Muscle of back (tissue), 3 donors: ENCODE measurements at regions not wholly inside any gene's neighbourhood (a gene's known extent, or its start where the extent isn't known, plus 50 kb on each side); places are given as distances from the start of the nearest gene placed in this dataset.
"Not testable (repeated sequence)": the region's sequence is repeated elsewhere in the genome, so short reads cannot be mapped to it uniquely, and the experiment has no call there.

Experiments
- DNase-seq, 3 donors: peaks; one replicate each; pipeline versions ENCODE4 v3.0.0 to v3.0.0-alpha.2; 2013

DNA sequence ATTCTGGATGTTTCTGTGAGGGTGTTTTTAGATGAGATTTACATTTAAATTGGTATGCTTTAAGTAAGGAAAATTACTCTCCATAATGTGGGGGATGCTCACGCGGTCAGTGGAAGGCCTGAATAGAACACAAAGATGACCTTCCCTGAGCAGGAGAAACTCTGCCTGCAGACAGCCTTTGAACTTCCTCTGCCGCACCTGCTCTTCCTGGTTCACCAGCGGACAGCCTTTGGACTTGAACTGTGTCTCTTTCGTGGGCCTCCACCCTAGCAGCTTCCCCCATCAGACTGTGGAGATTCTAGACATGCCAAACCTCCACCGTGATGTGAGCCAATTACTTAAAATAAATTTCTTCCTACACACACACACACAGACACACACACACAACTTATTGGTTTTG, 210.7 kb downstream of the EFCAB11 start:
- DNase-seq, result no peak

DNA sequence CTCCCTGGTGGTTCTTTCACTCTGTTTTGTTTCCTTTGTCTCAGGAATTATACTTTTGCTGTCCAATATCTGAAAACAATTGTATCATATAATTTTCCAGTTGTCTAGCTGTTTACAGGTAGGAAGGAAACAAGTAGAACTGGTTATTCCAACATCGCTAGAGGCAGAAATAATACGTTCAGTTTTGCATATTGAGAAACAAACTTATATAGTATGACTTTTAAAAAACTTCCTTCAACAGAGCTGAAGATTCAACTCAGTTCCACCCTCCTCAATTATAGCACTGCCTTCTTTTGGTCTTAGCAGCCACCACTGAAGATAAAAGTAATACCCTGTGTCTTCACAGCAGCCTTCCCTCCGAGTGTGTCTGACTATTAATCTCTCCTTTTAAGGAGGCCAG, 214.3 kb downstream of the EFCAB11 start:
- no peak for DNase-seq

DNA sequence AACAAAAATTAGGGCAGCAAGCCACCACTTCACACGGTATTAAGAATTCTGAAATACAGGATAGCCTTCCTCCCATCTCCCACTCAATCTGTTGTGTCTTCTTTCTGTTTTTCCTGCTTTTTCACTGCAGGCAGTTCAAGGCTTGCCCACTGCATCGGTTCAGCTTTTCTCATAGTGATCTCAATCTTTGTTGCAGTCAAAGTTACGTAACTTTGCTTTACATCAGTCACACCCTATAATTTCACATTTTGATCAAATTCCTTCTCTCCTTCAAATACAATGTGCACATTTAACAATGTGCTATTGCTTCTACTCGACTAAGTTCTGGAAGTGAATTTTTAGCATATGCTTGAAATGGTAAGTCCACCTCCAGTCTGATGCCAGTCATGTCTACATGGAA, 217.6 kb downstream of the EFCAB11 start:
- DNase-seq, result no peak

DNA sequence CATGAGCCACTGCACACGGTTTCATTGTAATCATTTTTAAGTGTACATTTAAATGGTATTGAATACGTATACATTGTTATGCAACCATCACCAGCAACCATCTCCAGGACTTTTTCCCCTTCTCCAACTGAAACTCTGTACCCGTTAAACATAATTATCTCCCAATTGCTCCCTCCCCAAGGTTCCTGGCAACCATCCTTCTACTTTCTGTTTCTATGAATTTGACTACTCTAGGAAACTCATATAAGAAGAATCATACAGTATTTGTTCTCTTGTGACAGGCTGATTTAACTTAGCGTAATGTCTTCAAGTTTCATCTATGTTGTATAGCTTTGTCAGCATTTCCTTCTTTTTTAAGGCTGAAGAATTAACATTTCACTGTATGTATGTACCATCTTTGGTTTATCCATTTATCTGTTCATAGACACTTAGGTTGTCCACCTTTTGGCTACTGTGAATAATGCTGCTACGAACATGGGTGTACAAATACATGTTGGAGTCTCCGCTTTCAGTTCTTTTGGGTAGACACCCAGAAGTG, 223.1 kb downstream of the EFCAB11 start:
- no peak for DNase-seq

DNA sequence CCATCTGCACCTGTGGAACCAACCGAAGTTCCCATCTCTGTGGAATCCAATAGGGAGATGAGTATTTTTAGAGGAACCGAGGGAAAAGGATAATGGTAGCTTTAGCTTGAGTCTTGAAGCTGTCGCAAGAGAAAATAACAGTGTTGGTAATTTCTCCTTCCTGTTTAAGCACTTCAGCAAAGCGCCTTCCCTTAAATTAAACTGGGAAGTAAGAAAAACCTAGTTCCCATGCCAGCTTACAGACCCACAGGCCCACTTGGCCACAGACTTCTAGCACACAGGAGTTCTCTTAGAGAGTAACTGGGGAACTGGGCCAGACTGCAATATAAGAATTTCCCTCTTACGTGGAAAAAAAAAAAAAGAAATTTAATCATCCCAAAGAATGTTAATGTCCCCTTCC, 223.8 kb downstream of the EFCAB11 start:
- no peak for DNase-seq

DNA sequence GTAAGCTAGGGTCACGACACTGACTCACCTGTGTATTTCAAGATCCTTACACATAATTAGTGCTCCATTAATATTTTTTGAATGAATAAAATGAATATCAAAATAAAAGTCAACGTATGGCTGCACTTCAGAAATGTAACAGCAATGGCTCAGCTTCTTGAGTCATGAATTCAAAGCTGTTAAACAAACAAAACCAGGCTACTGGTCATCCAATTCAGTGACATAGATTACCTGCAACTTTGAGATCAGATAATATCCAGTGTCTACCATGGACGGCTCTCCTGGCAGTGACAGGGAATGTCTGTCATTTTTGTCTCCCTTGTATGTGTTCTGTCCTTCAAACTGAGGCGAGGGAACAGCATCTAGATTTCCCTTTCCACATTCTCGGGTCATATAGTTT, 225.6 kb downstream of the EFCAB11 start:
- no peak for DNase-seq

DNA sequence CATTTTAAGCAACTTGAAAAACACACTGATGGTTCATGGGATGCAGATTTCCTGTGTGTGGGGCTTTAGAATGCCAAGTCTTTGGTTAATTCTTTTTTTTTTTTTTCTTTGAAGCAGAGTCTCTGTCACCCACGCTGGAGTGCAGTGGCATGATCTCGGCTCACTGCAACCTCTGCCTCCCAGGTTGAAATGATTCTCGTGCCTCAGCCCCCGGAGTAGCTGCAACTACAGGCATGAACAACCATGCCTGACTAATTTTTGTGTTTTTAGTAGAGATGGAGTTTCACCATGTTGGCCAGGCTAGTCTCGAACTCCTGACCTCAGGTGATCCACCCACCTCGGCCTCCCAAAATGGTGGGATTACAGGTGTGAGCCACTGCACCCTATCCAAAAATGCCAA, 228.3 kb downstream of the EFCAB11 start:
- not testable (repeated sequence) for DNase-seq

DNA sequence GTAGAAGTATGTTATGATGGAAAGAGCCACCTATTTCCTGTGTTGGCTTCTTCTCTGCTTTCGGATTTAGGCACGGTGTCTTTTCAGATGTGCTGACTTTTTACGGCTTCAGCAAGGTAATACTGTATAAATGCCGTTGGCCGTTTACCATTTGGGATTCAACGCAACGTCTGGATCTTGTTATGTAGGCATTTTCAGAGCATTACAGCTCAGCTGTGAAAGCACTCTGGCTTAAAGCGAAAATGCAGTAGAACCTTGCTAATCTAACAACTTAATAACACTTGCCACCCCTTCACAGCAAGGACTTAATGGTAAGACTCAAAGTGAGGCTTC, 229.9 kb downstream of the EFCAB11 start:
- DNase-seq, result peak in 2 of 3 donors; percentile 57 to 77

DNA sequence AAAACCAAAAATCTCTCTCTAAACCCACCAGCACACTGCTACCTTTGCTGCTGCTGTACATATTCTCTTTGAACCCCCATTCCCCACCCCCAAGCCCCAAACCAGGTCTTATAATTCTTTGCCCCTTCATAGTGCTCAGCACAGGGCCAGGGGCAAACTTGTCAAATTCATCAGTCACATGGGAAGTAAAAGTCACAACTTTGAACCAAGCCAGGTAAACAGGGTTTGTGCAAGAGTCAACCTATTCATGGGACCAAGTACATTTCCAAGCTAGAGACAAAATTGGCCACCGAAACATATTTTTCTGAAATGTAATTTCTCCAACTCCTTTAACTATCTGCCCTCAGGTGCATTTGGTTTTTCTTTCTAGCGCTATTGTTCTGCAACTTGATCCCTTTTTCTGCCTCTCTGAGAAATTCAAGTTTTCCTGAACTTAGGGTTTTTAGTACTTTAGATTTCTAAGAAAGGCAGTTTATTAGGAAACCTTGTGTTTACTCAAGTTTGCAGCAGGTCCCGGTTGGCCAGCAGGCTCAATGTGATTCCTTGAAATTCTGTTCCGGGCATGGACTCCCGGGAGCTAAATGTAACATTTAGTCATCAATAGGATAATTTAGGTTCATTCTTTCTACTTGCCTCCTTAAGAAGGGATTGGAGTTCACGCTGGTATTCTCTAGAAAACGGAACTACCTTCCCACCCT, 230.5 kb downstream of the EFCAB11 start:
- no peak for DNase-seq

DNA sequence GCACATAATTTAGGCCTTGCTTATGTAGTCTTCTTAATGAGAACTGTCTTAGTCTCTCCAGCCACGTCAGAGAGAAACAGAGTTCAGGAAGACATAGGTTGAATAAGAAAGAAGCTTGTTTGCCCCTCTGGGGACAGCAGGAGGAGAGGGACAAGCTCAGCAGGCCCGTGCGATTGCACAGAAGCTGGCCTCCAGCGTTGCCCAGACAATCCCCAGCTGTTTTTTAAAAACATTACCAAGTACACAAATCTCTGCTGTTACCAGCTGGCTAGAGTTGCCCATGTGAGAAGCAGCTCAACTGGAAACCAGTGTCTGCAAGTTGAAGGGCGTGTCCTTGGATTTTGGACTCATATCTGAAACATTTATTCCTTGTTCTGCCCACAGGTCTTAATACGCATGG, 232.6 kb downstream of the EFCAB11 start:
- peak in 1 of 3 donors; percentile 45 for DNase-seq

DNA sequence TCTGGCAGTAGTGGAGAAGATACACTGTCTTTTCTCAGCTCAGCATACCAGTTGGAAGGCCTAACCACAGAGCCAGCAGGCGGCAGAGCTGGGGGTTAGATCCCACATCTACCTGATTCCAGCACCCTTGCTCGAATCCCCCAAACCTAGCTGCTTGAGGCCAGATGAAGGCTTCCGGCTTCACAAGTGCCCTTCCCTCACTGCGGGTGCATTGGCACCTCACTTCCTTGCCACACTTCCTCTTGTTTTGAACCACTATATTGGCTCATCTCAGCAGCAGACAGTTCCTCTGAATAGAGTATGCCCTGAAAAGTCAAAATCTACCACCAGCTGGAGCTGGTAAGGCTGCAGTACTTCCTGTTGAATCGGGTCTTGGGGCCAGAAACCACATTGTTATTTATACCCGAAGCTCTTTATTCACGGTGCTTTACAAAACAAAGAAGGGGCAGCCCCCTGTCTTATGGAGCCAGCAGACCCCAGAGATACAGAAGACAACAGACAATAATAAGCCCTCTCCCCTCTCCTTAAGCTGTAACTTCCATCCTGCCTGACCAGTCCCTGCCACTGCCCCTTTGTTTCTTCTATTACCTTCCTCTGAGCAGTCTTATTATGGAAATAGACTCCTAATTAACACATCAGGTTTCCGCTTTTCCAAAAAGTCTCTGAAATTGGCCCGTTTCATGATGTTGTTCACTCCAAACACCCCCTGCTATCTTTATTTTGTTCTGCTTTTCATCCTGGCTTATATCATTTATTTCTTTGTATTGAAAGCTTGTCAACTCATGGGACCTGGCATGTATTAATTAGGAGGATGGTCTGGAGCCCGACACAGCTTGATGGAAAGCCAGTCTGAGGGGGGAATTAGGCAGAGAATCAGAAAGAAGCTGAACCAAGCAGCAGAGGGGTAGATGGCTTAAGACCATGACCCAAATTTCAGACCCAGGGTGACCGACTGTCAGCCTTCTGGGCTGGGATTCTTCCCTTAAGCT, 233.5 kb downstream of the EFCAB11 start:
- DNase-seq, result peak in 1 of 3 donors; percentile 49

DNA sequence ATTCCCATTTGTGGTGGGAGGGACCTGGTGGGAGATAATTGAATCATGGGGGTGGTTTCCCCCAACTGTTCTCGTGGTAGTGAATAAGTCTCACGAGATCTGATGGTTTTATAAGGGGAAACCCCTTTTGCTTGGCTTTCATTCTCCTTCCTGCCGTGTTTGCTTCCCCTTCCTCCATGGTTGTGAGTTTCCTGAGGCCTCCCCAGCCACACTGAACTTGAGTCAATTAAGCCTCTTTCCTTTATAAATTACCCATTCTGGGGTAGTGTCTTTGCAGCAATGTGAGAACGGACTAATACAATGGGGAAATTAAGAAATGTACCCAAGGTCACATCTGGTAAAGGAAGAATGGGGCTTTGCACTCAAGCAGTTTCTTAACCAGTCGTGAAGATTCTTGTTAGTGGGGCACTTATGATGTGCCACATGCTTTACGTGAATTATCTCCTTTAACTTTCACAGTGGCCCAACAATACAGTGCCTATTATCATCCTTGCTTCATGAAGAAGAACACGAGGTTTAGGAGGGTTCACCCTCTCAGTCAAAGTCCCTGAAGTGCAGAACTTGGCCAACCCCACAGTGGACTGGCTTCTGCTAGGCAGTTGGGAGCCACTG, 234.3 kb downstream of the EFCAB11 start:
- DNase-seq, result no peak

DNA sequence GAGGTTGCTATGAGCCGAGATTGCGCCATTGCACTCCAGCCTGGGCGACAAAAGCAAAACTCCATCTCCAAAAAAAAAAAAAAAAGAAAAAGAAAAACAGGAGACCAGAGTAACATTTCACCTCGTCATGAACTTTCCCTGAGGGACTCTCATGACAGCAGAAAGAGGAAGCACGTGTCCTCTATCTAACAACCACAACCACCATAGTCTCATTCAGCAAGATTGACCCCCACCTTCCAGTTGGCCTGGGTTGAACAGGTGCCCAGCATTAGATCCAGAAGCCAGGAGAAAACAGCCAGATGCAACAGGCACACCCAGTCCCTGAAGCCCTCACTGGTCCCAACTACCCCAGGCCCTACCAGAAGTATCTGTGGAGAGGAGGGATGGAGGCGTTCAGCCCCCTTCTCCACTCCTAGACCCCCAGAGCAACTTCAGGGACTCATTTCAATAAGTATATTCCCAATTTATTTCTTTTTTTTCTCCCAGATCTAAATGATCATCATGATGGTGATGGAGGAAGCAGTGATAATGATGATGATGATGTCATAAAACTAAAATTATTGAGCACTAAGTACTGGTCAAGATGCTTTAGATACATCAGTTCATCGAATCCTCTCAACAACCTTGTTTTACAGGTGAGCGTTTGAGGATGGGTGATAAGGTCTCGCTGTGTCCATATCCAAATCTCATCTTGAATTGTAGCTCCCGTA, 235.0 kb downstream of the EFCAB11 start:
- no peak for DNase-seq

DNA sequence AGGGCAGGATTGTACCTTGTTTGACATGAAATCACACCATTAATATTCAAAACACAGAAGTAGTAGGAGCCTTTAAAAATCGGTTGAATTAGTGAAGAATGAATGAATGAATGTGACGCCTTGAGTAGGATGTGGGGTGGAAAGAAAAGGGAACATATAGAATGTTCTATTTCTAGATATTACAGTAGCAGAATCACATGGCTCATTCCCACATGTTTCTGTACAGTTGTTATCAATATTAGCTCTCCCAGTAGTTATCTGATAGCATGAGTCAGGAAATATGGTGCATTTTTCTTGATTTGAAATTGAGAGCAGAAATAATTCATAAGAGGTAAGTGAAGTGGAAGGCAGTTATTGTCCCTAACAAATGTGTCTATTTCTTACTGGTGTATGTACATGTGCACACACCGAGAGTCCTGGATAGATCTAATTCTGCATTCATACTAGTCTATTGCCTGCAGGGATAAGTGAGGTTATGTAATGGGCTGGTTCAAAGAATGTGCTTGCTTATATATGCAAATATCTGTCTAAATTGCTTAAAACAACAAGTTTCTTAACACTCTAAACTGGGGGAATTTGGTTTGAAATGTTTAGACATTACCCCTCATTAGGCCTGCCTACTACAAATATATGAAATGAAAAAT, 245.4 kb downstream of the EFCAB11 start:
- no peak for DNase-seq

DNA sequence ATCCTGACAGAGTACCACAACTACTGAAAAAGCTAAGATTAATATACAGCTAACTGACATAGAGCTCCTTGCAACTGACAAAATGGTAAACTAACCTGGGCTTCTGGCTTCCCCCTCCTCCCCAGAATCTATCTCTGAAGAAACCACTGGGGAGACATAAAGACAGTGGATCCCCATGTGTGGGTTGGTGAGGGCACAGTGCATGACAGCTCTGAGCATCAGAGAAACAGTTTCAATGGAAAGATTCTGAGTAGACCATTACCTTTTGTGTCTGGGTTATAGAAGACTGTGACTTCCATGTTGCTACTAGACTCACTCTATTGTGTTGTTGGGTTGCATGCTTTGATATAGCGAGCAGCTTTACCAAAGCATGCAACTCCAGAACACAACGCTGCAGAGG, 247.4 kb downstream of the EFCAB11 start:
- DNase-seq, result no peak

DNA sequence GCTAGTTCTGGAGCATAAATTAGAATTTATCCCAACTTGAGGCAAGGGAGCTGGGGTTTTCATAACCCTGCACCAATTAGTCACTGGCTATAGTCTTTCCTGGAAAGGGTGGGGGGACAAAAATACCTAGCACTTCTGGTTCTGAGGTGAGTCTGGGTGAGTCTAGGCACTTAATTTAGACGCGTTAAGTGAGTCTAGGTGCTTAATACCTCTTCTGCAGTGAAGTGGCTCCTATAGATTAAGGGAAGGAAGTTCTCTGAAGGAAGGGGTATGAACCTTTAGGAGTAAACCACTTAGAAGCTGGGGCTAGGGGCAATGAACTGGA, 251.7 kb downstream of the EFCAB11 start:
- no peak for DNase-seq

DNA sequence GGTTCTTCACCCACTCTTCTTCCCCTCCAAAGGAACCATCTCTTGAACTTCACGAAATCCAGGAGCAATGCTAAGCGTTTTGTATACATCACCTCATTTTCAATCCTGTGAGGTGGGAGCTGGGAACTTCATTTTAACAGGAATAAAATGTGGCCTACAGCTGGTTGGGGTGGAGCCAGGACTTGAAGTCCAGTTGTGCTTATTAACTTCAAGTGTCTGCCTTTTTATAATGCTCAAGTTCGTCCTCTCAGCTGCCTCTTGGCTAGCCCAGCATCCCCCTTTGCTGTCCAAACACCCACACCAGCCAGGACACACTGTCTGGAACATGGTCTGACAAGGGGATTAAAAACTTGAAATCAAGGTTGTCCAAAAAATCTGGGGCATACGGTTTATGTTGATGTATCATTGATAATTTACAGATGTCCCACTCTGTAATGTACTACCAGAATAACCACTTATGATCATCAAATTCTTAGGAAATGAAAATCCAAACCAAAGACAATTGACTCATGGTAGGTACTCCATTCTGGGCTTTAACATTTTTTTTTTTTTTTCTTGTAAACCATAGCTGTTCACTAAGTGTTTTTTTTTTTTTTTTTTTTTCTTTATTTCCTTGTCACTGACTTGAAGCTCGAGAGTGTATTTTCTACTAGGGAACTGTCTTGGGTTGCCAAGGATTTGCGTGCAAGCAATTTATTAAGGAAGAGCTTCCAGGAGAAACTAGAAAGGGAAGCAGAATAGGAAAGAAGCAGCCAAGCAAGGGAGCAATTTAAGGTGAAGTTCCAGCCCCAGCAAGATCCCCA, 252.3 kb downstream of the EFCAB11 start:
- peak; percentile 82 to 95 (median 91) for DNase-seq

DNA sequence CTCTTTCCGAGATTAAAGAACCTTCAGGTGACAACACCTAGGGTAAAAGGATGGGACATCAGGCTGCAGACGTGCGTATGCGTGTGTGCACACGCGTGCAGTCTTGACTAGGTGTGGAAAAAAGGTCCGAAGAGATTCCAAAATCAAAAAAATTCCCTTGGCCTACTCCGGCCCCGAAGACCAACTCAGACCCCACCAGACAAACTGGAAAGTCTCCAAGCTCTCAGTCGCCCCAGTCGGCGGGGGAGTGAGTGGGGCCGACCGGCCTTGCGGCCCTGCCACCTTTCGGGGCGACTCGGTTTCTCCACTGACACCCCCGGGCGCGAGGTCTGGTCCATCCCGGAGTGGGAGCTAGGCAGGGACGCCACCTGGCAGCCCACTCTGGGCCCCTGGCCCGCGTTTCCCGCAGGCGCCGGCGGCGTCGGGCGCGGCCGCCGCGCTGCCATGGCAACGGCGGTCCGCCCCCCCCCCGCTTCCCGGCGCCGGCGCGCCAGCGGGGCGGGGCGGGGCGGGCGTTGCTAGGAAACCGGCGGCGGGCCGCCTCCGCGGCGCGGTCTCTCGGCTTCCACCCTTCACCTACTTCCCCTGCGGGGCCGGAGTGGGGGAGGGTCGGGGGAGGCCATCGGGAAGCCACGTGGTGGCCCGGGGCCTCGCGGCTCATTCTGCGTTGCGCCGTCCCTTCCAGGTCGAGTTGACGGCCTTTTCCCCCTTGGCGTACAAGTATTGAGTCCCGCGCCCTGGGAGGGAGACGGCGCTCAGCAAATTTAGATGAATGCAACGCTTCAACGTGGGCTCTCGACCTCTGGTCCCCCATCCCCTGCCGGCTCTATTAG, 253.1 kb downstream of the EFCAB11 start:
- peak; percentile 74 to 93 (median 89) for DNase-seq

DNA sequence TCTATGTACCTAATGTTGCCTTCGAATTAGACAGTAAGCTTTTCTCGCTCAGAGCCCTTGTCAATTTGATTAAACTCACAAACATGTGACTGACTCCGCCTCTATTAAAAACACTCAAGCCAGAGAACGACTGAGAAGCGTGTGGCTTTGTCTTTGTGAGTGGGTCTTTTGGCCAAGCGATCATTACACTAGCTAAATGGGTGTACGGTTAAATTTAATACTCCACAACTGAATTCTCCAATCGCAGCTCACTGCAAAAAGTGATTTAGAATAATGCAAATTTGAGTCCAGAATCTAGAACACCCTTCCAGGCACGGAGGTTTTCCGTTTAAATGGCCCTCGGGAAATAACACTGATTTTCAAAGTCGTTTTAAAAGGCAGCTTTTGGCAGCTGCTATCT, 253.7 kb downstream of the EFCAB11 start:
- peak in 1 of 3 donors; percentile 56 for DNase-seq

DNA sequence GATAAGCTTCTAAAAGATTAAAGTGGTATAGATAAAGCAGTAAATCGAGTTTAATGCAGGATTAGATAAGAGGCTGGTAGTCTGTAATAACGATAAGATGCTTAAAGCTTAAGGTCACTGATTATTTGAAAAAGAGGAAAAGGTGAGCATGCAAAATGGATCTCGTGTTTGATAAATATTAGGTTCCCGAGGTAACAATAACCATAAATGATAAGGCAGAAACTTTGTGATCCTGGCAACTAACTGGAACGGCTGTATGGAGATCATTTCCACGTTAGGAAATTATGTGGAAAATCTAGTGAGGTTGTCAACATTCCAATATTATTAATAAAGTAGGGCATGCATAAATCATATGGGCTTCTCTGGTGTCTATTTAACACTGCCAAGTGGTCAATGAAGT, 255.5 kb downstream of the EFCAB11 start:
- no peak for DNase-seq
